AG10803 (cell line): ENCODE measurements at regions not wholly inside any gene's neighbourhood (a gene's known extent, or its start where the extent isn't known, plus 50 kb on each side); places are given as distances from the start of the nearest gene placed in this dataset.
"Not testable (repeated sequence)": the region's sequence is repeated elsewhere in the genome, so short reads cannot be mapped to it uniquely, and the experiment has no call there.

Source experiments
- DNase-seq: peaks from one replicate; pipeline ENCODE4 v3.0.0; 2010; ENCODE audit warnings: low read depth
- H3K4me3 ChIP-seq: 2 replicates; pipeline ENCODE4 v1.5.1; 2011; ENCODE audit warnings: mild to moderate bottlenecking, low read length, control low read depth
- CTCF ChIP-seq: conservative IDR thresholded peaks from 2 replicates; pipeline ENCODE4 v1.5.1; 2011; ENCODE audit warnings: mild to moderate bottlenecking, low read length, control low read depth, inconsistent platforms

DNA sequence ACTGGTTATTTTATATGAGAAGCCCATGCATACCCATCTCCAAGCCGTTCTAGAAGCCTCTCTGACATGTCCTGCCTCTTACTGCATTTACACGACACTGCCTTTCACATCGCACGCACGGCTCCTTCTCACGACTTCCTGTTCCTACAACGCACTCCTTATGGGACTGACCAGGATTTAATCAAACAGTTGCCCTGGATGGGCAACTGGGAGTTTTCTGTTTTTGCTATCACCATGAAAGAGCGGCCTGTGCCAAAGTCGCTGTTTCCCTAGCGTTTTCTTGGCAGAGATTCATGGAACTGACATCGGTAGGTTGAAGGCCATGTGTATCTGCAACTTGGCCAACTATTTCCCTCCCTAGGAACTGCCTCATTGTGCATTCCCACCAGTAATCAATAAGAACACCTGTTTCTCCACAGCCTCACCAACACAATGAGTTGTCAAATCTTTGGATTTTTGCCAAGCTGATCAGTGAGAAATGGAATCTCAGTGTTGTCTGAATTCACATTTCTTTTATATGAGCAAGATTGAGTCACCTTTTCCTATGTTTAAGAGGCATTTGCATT is 97.2 kb upstream of the OTOS start:
- peak; percentile 20 for DNase-seq
- no peak for TF ChIP-seq CTCF
- H3K4me3 ChIP-seq = no peak overlapping the region

DNA sequence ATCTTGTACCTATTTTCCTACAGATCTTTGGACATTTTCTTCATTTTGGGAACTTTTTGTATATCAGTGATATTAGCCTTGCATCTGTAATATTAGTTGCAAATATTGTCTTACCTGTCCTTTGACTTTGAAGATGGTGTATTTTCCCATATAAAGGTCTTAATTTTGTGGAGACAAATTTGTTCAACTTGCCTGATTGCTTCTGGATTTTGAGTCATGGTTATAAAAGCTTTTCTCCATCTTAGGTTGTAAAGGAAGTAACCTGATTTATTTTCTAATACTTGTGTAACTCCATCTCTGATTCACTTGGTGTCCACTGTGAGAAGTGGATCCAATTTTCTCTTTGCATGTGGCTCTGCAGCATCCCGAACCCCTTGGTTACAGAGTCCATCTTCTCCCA is 97.7 kb upstream of the OTOS start:
- no peak overlapping the region for H3K4me3 ChIP-seq
- no peak for DNase-seq
- TF ChIP-seq CTCF = no peak

- H3K4me3 ChIP-seq = no peak overlapping the region
- no peak for TF ChIP-seq CTCF
- no peak for DNase-seq
These were observed 98.3 kb upstream of the OTOS start for GRCh38 chr2:240238786-240239185.

GRCh38 chr2:240239325-240239724 is 98.9 kb upstream of the OTOS start:
- DNase-seq = no peak
- no peak for TF ChIP-seq CTCF

GRCh38 chr2:240240017-240240734 is 99.7 kb upstream of the OTOS start:
- TF ChIP-seq CTCF = no peak
- DNase-seq = no peak
- H3K4me3 ChIP-seq = no peak overlapping the region

More at GRCh38 chr2:240239325-240239724, 98.9 kb upstream of the OTOS start:
- no peak overlapping the region for H3K4me3 ChIP-seq

DNA sequence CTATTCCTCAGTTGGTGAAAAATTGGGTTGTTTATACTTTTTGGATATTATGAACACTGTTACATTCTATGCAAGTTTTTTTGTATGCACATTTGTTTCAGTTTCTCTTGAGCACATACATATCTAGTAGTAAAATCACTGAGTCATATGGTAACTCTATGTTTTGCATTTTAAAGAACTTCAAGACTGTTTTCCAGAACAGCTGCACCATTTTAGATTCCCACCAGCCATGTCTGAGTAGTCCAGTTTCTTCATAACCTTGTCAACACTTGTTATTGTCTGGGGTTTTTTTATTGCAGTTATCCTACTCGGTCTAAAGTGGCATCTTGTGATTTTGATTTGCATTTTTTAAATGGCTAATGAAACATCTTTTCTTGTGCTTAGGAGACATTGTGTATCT is 100.3 kb upstream of the OTOS start:
- no peak for TF ChIP-seq CTCF
- DNase-seq = no peak
- H3K4me3 ChIP-seq = no peak overlapping the region

DNA sequence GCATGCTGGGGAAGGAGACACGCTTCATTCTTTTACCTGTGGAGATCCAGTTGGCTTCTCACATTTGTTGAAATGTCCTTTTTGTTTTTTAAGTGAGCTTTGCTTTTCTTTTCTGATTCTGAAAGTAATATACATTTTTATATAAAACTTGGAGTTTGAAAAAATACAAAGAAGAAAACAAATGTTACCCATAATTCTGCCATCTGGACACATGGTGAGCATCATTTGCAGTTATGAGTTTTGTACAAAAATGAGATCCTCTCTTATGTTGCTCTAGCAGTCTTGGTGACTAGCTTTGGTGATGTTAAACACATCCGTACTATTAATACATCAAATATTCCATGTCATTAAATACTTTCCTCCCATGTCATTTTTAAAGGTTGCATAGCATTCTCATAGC is 101.1 kb upstream of the OTOS start:
- no peak for DNase-seq
- H3K4me3 ChIP-seq = no peak overlapping the region
- TF ChIP-seq CTCF = no peak

GRCh38 chr2:240243049-240243448 is 102.6 kb upstream of the OTOS start:
- not testable (repeated sequence) for DNase-seq, H3K4me3 ChIP-seq
